Lower leg skin (tissue), 4 donors: ENCODE measurements at regions not wholly inside any gene's neighbourhood (a gene's known extent, or its start where the extent isn't known, plus 50 kb on each side); places are given as distances from the start of the nearest gene placed in this dataset.

Source experiments
- DNase-seq, 2 donors: peaks; one replicate each; pipeline ENCODE4 v3.0.0-alpha.2; 2019; ENCODE audit warnings: low spot score in 2 of 2
- H3K4me3 ChIP-seq: fragments of 200-600 bp; sonication (generic); 2 replicates; pipeline ENCODE4 v1.5.1; 2017; ENCODE audit warnings: mild to moderate bottlenecking, low read depth; ENCODE audit not compliant: poor library complexity, severe bottlenecking
- POLR2A ChIP-seq, 2 donors: fragments of 450-650 bp; IDR thresholded peaks; one replicate each; pipeline ENCODE4 v1.6.1; 2016 to 2017; ENCODE audit warnings: antibody characterized with exemption in 2 of 2, mild to moderate bottlenecking in 1 of 2, moderate library complexity in 1 of 2
- WGBS, 2 donors: methylation state at CpG; one replicate each; pipeline ENCODE4 v1.1.5; 2018; 5-methylcytosine and 5-hydroxymethylcytosine counted together
- intact Hi-C: fragments of 100-400 bp; cut with DNase I; formaldehyde crosslinking; loops from one replicate; pipeline ENCODE4 v1.15.0; 2023; ENCODE audit warnings: low total_unique reads
- TF ChIP-seq, protein P1 (sequence below), 3 donors: fragments of 450-650 bp; IDR thresholded peaks; one replicate each; pipeline ENCODE4 v1.5.1; 2016; ENCODE audit warnings: antibody characterized with exemption in 3 of 3, mild to moderate bottlenecking in 3 of 3, moderate library complexity in 2 of 3

DNA sequence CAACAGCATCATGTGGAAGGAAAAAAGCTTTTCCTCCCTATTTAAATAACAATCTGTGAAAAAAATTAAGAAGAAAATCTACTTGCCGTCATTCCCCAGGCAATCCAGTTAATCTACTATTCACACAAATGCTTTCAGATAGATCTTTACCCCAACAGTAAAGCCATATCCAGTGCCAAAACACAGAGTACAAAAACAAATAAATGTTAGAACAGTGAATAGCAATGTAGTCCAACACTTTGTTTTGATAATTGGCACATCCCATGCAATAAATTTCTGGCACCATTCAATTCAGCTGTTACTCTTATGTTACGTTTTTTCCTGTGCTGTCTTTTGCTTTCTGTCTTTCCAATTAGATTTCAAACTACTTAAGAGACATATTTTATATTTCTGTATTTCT, 2245.5 kb upstream of the WWC1 start:
- intact Hi-C loops, result no loop called here
- 54 to 56% methylated on average over 2 of the region's 2 CpGs for WGBS, 2 donors
- TF ChIP-seq POLR2A (IDR thresholded peaks at IDR 0.05), result no peak
- TF ChIP-seq, protein P1, sequence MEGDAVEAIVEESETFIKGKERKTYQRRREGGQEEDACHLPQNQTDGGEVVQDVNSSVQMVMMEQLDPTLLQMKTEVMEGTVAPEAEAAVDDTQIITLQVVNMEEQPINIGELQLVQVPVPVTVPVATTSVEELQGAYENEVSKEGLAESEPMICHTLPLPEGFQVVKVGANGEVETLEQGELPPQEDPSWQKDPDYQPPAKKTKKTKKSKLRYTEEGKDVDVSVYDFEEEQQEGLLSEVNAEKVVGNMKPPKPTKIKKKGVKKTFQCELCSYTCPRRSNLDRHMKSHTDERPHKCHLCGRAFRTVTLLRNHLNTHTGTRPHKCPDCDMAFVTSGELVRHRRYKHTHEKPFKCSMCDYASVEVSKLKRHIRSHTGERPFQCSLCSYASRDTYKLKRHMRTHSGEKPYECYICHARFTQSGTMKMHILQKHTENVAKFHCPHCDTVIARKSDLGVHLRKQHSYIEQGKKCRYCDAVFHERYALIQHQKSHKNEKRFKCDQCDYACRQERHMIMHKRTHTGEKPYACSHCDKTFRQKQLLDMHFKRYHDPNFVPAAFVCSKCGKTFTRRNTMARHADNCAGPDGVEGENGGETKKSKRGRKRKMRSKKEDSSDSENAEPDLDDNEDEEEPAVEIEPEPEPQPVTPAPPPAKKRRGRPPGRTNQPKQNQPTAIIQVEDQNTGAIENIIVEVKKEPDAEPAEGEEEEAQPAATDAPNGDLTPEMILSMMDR (IDR thresholded peaks at IDR 0.05), result no peak
- DNase-seq, result no peak
- no peak overlapping the region for H3K4me3 ChIP-seq

DNA sequence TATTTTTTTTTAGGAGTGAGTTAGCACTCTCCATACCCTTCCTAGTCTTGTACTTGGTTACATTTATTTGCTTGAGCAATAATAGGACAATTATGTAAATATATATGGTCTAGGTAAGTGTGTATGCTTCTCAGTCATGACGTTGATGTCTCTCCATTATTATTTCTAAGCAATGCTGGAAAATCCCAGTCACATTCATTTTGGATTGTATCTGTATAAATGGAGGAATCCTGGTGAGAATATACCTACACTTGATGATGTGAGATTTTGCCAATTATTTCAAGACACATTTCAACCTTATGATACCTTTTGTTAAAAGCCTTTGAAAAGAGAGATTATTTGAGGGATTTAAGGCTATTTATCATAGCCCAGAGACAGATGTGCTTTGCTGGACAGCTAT, 2244.5 kb upstream of the WWC1 start:
- TF ChIP-seq POLR2A (IDR thresholded peaks at IDR 0.05), result no peak
- intact Hi-C loops, result no loop called here

DNA sequence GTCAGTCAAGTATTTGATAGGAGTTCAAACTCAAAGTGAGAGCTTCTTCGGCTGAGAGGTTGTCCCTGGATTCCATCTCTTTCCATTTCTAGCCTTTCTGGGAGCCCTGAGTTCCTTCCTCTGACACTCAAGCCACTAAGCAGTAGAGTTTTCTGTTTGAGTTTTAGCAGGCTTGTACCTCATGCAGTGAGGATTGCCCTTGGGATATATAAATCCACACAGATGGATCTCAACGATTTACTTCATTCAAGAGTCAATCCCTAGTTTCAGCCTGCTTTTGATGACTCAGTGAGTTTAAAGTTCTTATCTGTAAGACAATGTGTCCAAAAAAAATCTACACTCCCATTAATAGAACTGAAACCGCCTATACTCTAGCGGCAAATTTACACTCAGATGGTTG, 2240.9 kb upstream of the WWC1 start:
- H3K4me3 ChIP-seq, result no peak overlapping the region
- TF ChIP-seq, protein P1 (IDR thresholded peaks at IDR 0.05), result no peak
- no peak for DNase-seq
- WGBS, 2 donors, result 79 to 84% methylated on average over 4 of the region's 4 CpGs
- intact Hi-C loops, result no loop called here

More for the DNA sequence above, 2244.5 kb upstream of the WWC1 start:
- WGBS, 2 donors, result 65 to 74% methylated on average over 1 of the region's 1 CpG
- no peak overlapping the region for H3K4me3 ChIP-seq
- no peak for DNase-seq

DNA sequence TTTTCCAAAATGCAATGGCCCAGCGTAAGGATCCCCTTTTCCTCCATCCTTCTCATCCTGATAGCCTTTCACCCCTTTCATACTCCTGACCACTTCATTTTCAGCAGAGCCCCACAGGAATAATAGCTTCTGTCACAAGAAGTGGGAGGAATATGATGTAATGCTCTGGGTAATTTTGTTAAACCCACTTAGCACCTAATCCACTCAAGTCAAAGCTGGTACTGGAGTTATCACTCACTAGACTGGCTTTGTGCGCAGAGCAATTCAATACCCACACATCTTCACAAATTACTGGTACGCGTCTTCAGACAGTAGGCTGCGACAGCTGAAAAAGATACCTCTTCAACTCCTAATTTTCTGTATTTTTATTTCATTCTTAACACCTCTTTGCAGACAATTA, 2232.8 kb upstream of the WWC1 start:
- intact Hi-C loops, result no loop called here
- WGBS, 2 donors, result 94% methylated on average over 5 of the region's 5 CpGs
- DNase-seq, result no peak
- no peak overlapping the region for H3K4me3 ChIP-seq
- TF ChIP-seq POLR2A (IDR thresholded peaks at IDR 0.05), result no peak
- TF ChIP-seq, protein P1 (IDR thresholded peaks at IDR 0.05), result no peak

DNA sequence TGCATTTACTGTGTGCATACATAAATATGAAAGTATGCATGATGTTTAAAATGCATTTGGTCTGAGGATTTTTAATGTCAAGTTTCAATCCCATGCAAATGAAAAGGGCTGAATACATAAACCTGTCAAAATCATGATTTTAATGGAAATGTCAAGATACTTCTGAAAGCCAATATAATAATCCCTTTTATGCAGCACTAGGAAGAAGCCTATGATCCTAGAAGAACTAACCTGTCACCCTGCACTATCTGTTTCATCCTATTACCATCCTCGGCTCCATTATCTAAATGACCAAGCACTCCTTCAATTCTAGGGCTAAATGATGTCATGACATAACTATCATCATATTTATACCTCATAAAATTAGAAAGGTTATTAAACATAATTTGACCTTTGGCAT, 2229.4 kb upstream of the WWC1 start:
- H3K4me3 ChIP-seq, result no peak overlapping the region
- intact Hi-C loops, result no loop called here
- DNase-seq, result no peak
- WGBS, 2 donors, result 86 to 93% methylated on average over 1 of the region's 1 CpG
- no peak for TF ChIP-seq POLR2A (IDR thresholded peaks at IDR 0.05)
- TF ChIP-seq, protein P1 (IDR thresholded peaks at IDR 0.05), result no peak

DNA sequence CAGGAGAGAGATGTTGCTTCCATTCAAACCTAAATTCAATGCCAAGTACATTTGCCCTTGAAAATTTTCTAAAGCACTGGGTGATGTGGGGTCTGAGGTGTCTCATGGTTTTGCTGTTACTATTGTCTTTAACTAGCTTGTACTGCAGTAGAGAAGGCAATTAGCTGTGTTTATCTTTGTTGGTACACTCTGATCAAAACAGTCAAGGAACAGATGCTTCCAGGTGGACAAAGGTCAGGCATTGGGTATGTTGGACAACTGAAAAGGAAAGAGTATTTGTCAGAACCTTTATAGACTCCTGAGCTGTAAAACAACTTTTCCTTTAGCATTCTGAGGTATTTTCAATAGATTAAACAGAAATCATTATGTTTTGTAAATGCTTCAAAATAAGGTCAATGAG, 2228.7 kb upstream of the WWC1 start:
- TF ChIP-seq, protein P1 (IDR thresholded peaks at IDR 0.05), result no peak
- no peak for TF ChIP-seq POLR2A (IDR thresholded peaks at IDR 0.05)
- no peak for DNase-seq

More for the DNA sequence above, 2228.7 kb upstream of the WWC1 start:
- H3K4me3 ChIP-seq, result no peak overlapping the region
- intact Hi-C loops, result no loop called here
